Kidney (tissue), 13 donors: ENCODE measurements at regions not wholly inside any gene's neighbourhood (a gene's known extent, or its start where the extent isn't known, plus 50 kb on each side); places are given as distances from the start of the nearest gene placed in this dataset.
"Not testable (repeated sequence)": the region's sequence is repeated elsewhere in the genome, so short reads cannot be mapped to it uniquely, and the experiment has no call there.

ENCODE experiments used
- DNase-seq, 5 donors: peaks; one replicate each; pipeline ENCODE4 v3.0.0-alpha.2; 2013 to 2020
- FAIRE-seq: peaks from 2 replicates; lab custom pipeline; 2012; peaks lifted over from hg19 to GRCh38; lab: Jason Lieb, UNC
- H3K27ac ChIP-seq, 2 donors: one replicate each; pipeline ENCODE4 v1.7.0; 2013; ENCODE audit warnings: low read depth in 2 of 2, low read length in 2 of 2, inconsistent platforms in 1 of 2
- H3K27me3 ChIP-seq: one replicate; pipeline ENCODE4 v1.7.1; 2013; ENCODE audit warnings: low read length, inconsistent platforms; ENCODE audit not compliant: control insufficient read depth, insufficient read depth
- H3K36me3 ChIP-seq, 3 donors: one replicate each; pipeline versions ENCODE4 v1.7.0 to v1.7.1; 2013; ENCODE audit warnings: low read length in 3 of 3, control low read depth in 1 of 3, inconsistent platforms in 1 of 3; ENCODE audit not compliant: insufficient read depth in 3 of 3, control insufficient read depth in 2 of 3
- H3K4me1 ChIP-seq, 3 donors: one replicate each; pipeline versions ENCODE4 v1.7.0 to v1.7.1; 2013; ENCODE audit warnings: low read length in 3 of 3, inconsistent platforms in 1 of 3, low read depth in 1 of 3; ENCODE audit not compliant: control insufficient read depth in 2 of 3, insufficient read depth in 2 of 3
- H3K4me3 ChIP-seq, 3 donors: one replicate each; pipeline versions ENCODE4 v1.7.0 to v1.8.1; 2013; ENCODE audit warnings: low read length in 3 of 3, control low read depth in 1 of 3, inconsistent platforms in 1 of 3
- H3K9ac ChIP-seq, 3 donors: one replicate each; pipeline versions ENCODE4 v1.7.0 to v1.7.1; 2013; ENCODE audit warnings: low read length in 3 of 3, control low read depth in 1 of 3, inconsistent platforms in 1 of 3
- H3K9me3 ChIP-seq, 3 donors: one replicate each; pipeline versions ENCODE4 v1.7.0 to v1.7.1; 2013; ENCODE audit warnings: low read length in 3 of 3, control low read depth in 1 of 3, inconsistent platforms in 1 of 3; ENCODE audit not compliant: control insufficient read depth in 2 of 3, insufficient read depth in 1 of 3
- CTCF ChIP-seq: IDR thresholded peaks from 3 replicates; pipeline ENCODE4 v1.5.1; 2012; ENCODE audit warnings: mild to moderate bottlenecking, moderate library complexity, borderline replicate concordance; ENCODE audit not compliant: insufficient read depth; ENCODE audit errors: extremely low read depth
- intact Hi-C: fragments of 100-400 bp; cut with DNase I; formaldehyde crosslinking; loops from one replicate; pipeline ENCODE4 v1.11.1; 2022
- donor health status: control.
- donor health status: control.
- donor health status: control.
- donor health status: control.
- donor health status: control.
- donor health status: DM: yes; HTN: yes; CAD: no.
- donor health status: Normal renal cell carcinoma (clear cell type).

GRCh38 chr2:242060212-242060835 is 190.8 kb downstream of the RTP5 start:
- Histone ChIP-seq H3K27me3 (no peaks in the 10 kb centered on the region), H3K9ac (no peak overlapping the region), H3K9me3 (peaks cover 0 to 8% (median 0%) of the 10 kb centered on the region in 3 donors), H3K4me3 (no peak overlapping the region), H3K36me3 (no peaks in the 10 kb centered on the region), H3K27ac (no peak overlapping the region), H3K4me1 (no peaks in the 10 kb centered on the region)
- no peak for TF ChIP-seq CTCF
- intact Hi-C loops = no loop called here
- FAIRE-seq = no peak
- peak in 1 of 5 donors; percentile 13 for DNase-seq

DNA sequence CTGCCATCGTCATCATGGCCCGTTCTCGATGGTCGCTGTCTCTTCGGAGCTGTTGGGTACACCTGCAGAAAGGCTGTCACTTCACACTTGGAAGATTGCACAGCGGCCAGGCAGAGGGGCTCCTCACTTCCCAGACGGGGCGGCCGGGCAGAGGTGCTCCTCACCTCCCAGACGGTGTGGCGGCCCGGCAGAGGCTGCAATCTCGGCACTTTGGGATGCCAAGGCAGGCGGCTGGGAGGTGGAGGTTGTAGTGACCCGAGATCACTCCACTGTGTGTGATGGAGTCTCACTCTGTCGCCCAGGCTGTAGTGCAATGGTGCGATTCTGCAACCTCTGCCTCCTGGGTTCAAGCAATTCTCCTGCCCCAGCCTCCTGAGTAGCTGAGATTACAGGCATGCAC is 192.4 kb downstream of the RTP5 start:
- H3K36me3 ChIP-seq, DNase-seq, H3K9me3 ChIP-seq, FAIRE-seq, H3K27me3 ChIP-seq, intact Hi-C loops, H3K9ac ChIP-seq, H3K4me1 ChIP-seq, H3K4me3 ChIP-seq, H3K27ac ChIP-seq: not testable (repeated sequence)

- no peak overlapping the region for H3K9ac ChIP-seq
- no peak for TF ChIP-seq CTCF
- FAIRE-seq (no peak), DNase-seq (no peak)
- no peak overlapping the region for H3K4me3 ChIP-seq
- H3K27me3 ChIP-seq = no peaks in the 10 kb centered on the region
- H3K36me3 ChIP-seq = no peaks in the 10 kb centered on the region
- intact Hi-C loops = no loop called here
- no peaks in the 10 kb centered on the region for H3K4me1 ChIP-seq
- peaks cover 0 to 8% (median 0%) of the 10 kb centered on the region in 3 donors for H3K9me3 ChIP-seq
- H3K27ac ChIP-seq = no peak overlapping the region
These were observed 193.9 kb downstream of the RTP5 start for GRCh38 chr2:242063436-242063835.

GRCh38 chr2:242063850-242064249 is 194.3 kb downstream of the RTP5 start:
- TF ChIP-seq CTCF = no peak
- intact Hi-C loops = no loop called here
- Histone ChIP-seq H3K9me3 (peaks cover 0 to 8% (median 0%) of the 10 kb centered on the region in 3 donors), H3K4me1 (no peaks in the 10 kb centered on the region), H3K36me3 (no peaks in the 10 kb centered on the region), H3K9ac (no peak overlapping the region), H3K27me3 (no peaks in the 10 kb centered on the region), H3K27ac (no peak overlapping the region), H3K4me3 (no peak overlapping the region)
- no peak for DNase-seq
- FAIRE-seq = no peak
